ENCODE measurements at regions not wholly inside any gene's neighbourhood (a gene's known extent, or its start where the extent isn't known, plus 50 kb on each side); places are given as distances from the start of the nearest gene placed in this dataset.

DNA sequence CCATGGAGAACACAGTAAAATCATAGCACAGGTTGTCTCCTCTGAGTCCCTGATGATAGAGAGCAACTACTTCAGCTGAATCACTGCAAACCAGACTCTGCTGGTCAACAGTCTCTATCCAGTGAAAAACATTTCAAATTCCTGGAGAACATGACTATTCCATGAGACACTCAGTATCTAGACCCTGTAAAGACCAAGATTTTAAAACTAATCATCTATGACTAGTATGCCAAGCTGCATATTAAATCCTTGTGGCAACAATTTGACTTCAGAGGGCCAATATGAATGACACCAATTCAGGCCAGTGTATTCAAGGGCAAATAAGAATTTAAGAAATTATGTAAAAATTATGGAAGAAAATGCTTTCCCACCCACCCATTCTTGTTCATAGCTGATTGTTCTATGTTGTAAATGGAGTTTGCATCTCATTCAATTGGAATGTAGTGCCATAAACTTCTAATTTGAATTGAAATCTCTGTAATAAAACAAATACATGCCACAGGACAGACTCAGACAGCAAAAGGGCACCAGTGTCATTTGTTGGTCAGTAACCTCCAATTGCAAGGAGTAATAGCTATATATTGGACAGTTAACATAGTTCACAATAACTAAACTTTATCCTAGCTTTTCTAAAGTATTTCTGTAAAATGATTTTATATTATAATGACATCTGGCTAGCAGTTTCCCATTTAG is 80.1 kb upstream of the LPAR1 start:
- no peak overlapping the region for H3K4me2 ChIP-seq (ENCODE audit: low read length)
- H3K9me3 ChIP-seq (ENCODE audit: insufficient read depth, low read length), result no peaks in the 10 kb centered on the region; the same call in 1 of the 2 replicates
- no peak overlapping the region for H3K4me3 ChIP-seq (ENCODE audit: low read length)
- no peak overlapping the region for H3K9ac ChIP-seq (ENCODE audit: low read length)
- no peaks in the 10 kb centered on the region for H3K36me3 ChIP-seq (replicated peaks; ENCODE audit: low read depth, low read length)
- TF ChIP-seq, protein P1, sequence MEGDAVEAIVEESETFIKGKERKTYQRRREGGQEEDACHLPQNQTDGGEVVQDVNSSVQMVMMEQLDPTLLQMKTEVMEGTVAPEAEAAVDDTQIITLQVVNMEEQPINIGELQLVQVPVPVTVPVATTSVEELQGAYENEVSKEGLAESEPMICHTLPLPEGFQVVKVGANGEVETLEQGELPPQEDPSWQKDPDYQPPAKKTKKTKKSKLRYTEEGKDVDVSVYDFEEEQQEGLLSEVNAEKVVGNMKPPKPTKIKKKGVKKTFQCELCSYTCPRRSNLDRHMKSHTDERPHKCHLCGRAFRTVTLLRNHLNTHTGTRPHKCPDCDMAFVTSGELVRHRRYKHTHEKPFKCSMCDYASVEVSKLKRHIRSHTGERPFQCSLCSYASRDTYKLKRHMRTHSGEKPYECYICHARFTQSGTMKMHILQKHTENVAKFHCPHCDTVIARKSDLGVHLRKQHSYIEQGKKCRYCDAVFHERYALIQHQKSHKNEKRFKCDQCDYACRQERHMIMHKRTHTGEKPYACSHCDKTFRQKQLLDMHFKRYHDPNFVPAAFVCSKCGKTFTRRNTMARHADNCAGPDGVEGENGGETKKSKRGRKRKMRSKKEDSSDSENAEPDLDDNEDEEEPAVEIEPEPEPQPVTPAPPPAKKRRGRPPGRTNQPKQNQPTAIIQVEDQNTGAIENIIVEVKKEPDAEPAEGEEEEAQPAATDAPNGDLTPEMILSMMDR (IDR thresholded peaks at IDR 0.05; ENCODE audit: low read depth, low read length), result no peak
- TF ChIP-seq EZH2phosphoT487 (IDR thresholded peaks at IDR 0.05; ENCODE audit: low read depth), result no peak
- no peaks in the 10 kb centered on the region for H4K20me1 ChIP-seq (ENCODE audit: insufficient read depth, low read length)
- H3K4me1 ChIP-seq (ENCODE audit: low read length), result no peaks in the 10 kb centered on the region
- H3K27ac ChIP-seq (ENCODE audit: low read length), result no peak overlapping the region
- no peaks in the 10 kb centered on the region for H3K79me2 ChIP-seq (ENCODE audit: low read length)
- no peaks in the 10 kb centered on the region for H3K27me3 ChIP-seq (ENCODE audit: low read depth, low read length)
- H2AFZ ChIP-seq (ENCODE audit: low read depth, low read length), result no peak overlapping the region

DNA sequence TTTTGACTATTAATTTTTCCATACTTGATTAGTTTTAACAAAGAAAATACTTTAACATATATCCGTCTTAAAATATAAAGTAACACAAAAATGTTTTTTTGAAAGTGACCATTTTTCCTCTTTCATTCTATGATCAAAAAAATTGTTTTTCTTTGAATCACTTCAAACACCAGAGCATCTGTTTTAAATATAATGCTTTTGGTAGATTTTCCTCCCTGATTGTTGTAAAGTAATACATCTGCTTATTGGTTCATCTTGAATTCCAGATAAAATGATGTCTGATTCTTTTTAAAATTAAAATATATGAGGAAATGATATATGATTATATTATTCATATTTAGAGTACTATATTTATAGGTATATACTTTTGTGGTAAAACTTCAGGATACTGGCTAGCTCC is 76.2 kb upstream of the LPAR1 start:
- Histone ChIP-seq H3K4me3 (ENCODE audit: low read length) (no peak overlapping the region), H3K27ac (ENCODE audit: low read length) (no peak overlapping the region), H3K9me3 (ENCODE audit: insufficient read depth, low read length) (no peaks in the 10 kb centered on the region; the same call in 1 of the 2 replicates), H3K4me1 (ENCODE audit: low read length) (no peaks in the 10 kb centered on the region), H3K27me3 (ENCODE audit: low read depth, low read length) (no peaks in the 10 kb centered on the region), H3K4me2 (ENCODE audit: low read length) (no peak overlapping the region), H3K36me3 (replicated peaks; ENCODE audit: low read depth, low read length) (no peaks in the 10 kb centered on the region), H2AFZ (ENCODE audit: low read depth, low read length) (no peak overlapping the region), H3K79me2 (ENCODE audit: low read length) (no peaks in the 10 kb centered on the region), H3K9ac (ENCODE audit: low read length) (no peak overlapping the region), H4K20me1 (ENCODE audit: insufficient read depth, low read length) (no peaks in the 10 kb centered on the region)
- no peak for TF ChIP-seq EZH2phosphoT487 (IDR thresholded peaks at IDR 0.05; ENCODE audit: low read depth)
- TF ChIP-seq, protein P1 (IDR thresholded peaks at IDR 0.05; ENCODE audit: low read depth, low read length), result no peak

GRCh38 chr9:111113712-111114111 is 75.4 kb upstream of the LPAR1 start:
- Histone ChIP-seq H3K27ac (ENCODE audit: low read length) (no peak overlapping the region), H3K9me3 (ENCODE audit: insufficient read depth, low read length) (no peaks in the 10 kb centered on the region; the same call in 1 of the 2 replicates), H3K9ac (ENCODE audit: low read length) (no peak overlapping the region), H3K79me2 (ENCODE audit: low read length) (no peaks in the 10 kb centered on the region), H3K27me3 (ENCODE audit: low read depth, low read length) (no peaks in the 10 kb centered on the region), H3K36me3 (replicated peaks; ENCODE audit: low read depth, low read length) (no peaks in the 10 kb centered on the region), H3K4me3 (ENCODE audit: low read length) (no peak overlapping the region), H3K4me1 (ENCODE audit: low read length) (no peaks in the 10 kb centered on the region), H3K4me2 (ENCODE audit: low read length) (no peak overlapping the region), H2AFZ (ENCODE audit: low read depth, low read length) (no peak overlapping the region), H4K20me1 (ENCODE audit: insufficient read depth, low read length) (no peaks in the 10 kb centered on the region)
- no peak for TF ChIP-seq EZH2phosphoT487 (IDR thresholded peaks at IDR 0.05; ENCODE audit: low read depth)
- TF ChIP-seq, protein P1 (IDR thresholded peaks at IDR 0.05; ENCODE audit: low read depth, low read length), result no peak

- H2AFZ ChIP-seq (ENCODE audit: low read depth, low read length), result no peak overlapping the region
Measured at GRCh38 chr9:111110805-111111204, 72.5 kb upstream of the LPAR1 start.

More at GRCh38 chr9:111110805-111111204, 72.5 kb upstream of the LPAR1 start:
- Histone ChIP-seq H3K27ac (ENCODE audit: low read length) (no peak overlapping the region), H3K9ac (ENCODE audit: low read length) (no peak overlapping the region), H3K27me3 (ENCODE audit: low read depth, low read length) (no peaks in the 10 kb centered on the region), H3K36me3 (replicated peaks; ENCODE audit: low read depth, low read length) (no peaks in the 10 kb centered on the region), H3K79me2 (ENCODE audit: low read length) (no peaks in the 10 kb centered on the region), H3K4me2 (ENCODE audit: low read length) (no peak overlapping the region), H3K4me1 (ENCODE audit: low read length) (no peaks in the 10 kb centered on the region), H4K20me1 (ENCODE audit: insufficient read depth, low read length) (no peaks in the 10 kb centered on the region), H3K4me3 (ENCODE audit: low read length) (no peak overlapping the region), H3K9me3 (ENCODE audit: insufficient read depth, low read length) (no peaks in the 10 kb centered on the region)
- TF ChIP-seq EZH2phosphoT487 (IDR thresholded peaks at IDR 0.05; ENCODE audit: low read depth), result no peak
- TF ChIP-seq, protein P1 (IDR thresholded peaks at IDR 0.05; ENCODE audit: low read depth, low read length), result no peak

Data from OCI-LY3 (cell line).